ENCODE measurements at regions not wholly inside any gene's neighbourhood (a gene's known extent, or its start where the extent isn't known, plus 50 kb on each side); places are given as distances from the start of the nearest gene placed in this dataset.

GRCh38 chr10:78359640-78360091, 326.0 kb downstream of the RPS24 start:
- no peak for DNase-seq (ENCODE audit: low spot score)
- in situ Hi-C loops (cut with MboI; ENCODE audit: low sequenced_read_pairs, unreplicated experiment) = no loop called here
- no peak for TF ChIP-seq CTCF (IDR thresholded peaks at IDR 0.05; ENCODE audit: borderline replicate concordance, control extremely low read depth, extremely low read depth, insufficient read depth, missing control alignments)

GRCh38 chr10:78360284-78360683, 326.6 kb downstream of the RPS24 start:
- in situ Hi-C loops (cut with MboI; ENCODE audit: low sequenced_read_pairs, unreplicated experiment) = no loop called here
- no peak for DNase-seq (ENCODE audit: low spot score)
- no peak for TF ChIP-seq CTCF (IDR thresholded peaks at IDR 0.05; ENCODE audit: borderline replicate concordance, control extremely low read depth, extremely low read depth, insufficient read depth, missing control alignments)

GRCh38 chr10:78361031-78361430, 327.4 kb downstream of the RPS24 start:
- no peak for TF ChIP-seq CTCF (IDR thresholded peaks at IDR 0.05; ENCODE audit: borderline replicate concordance, control extremely low read depth, extremely low read depth, insufficient read depth, missing control alignments)
- in situ Hi-C loops (cut with MboI; ENCODE audit: low sequenced_read_pairs, unreplicated experiment) = no loop called here
- no peak for DNase-seq (ENCODE audit: low spot score)

GRCh38 chr10:78362406-78363022, 328.9 kb downstream of the RPS24 start:
- no peak for DNase-seq (ENCODE audit: low spot score)
- in situ Hi-C loops (cut with MboI; ENCODE audit: low sequenced_read_pairs, unreplicated experiment) = no loop called here
- TF ChIP-seq CTCF (IDR thresholded peaks at IDR 0.05; ENCODE audit: borderline replicate concordance, control extremely low read depth, extremely low read depth, insufficient read depth, missing control alignments) = no peak

GRCh38 chr10:78363190-78363589, 329.5 kb downstream of the RPS24 start:
- no peak for DNase-seq (ENCODE audit: low spot score)
- no peak for TF ChIP-seq CTCF (IDR thresholded peaks at IDR 0.05; ENCODE audit: borderline replicate concordance, control extremely low read depth, extremely low read depth, insufficient read depth, missing control alignments)
- in situ Hi-C loops (cut with MboI; ENCODE audit: low sequenced_read_pairs, unreplicated experiment) = no loop called here

GRCh38 chr10:78365694-78366093, 332.0 kb downstream of the RPS24 start:
- in situ Hi-C loops (cut with MboI; ENCODE audit: low sequenced_read_pairs, unreplicated experiment) = no loop called here
- TF ChIP-seq CTCF (IDR thresholded peaks at IDR 0.05; ENCODE audit: borderline replicate concordance, control extremely low read depth, extremely low read depth, insufficient read depth, missing control alignments) = no peak
- no peak for DNase-seq (ENCODE audit: low spot score)

Data from GM13976 (cell line).